Stimulated activated CD4-positive, alpha-beta T cell treated with anti-CD3 and anti-CD28 coated beads, Interleukin-2, amount 100 ng/mL, for 4 hours (primary cell): ENCODE measurements at regions not wholly inside any gene's neighbourhood (a gene's known extent, or its start where the extent isn't known, plus 50 kb on each side); places are given as distances from the start of the nearest gene placed in this dataset.

Experiments
- DNase-seq: peaks from one replicate; pipeline ENCODE4 v3.0.0-alpha.2; 2020; ENCODE audit warnings: low read depth

GRCh38 chr13:74778946-74779345 lies 644.7 kb upstream of the KLF12 start:
- no peak for DNase-seq

GRCh38 chr13:74778087-74778486 lies 643.9 kb upstream of the KLF12 start:
- DNase-seq, result no peak

GRCh38 chr13:74774264-74774663 lies 640.1 kb upstream of the KLF12 start:
- DNase-seq, result no peak

- DNase-seq, result no peak
These were observed 639.0 kb upstream of the KLF12 start for GRCh38 chr13:74773248-74773647.

GRCh38 chr13:74771964-74772363 lies 637.8 kb upstream of the KLF12 start:
- DNase-seq, result no peak

GRCh38 chr13:74770361-74770760 lies 636.2 kb upstream of the KLF12 start:
- DNase-seq, result no peak

GRCh38 chr13:74769333-74769732 lies 635.1 kb upstream of the KLF12 start:
- DNase-seq, result no peak

GRCh38 chr13:74768521-74769085 lies 634.4 kb upstream of the KLF12 start:
- DNase-seq, result no peak

GRCh38 chr13:74767050-74767449 lies 632.8 kb upstream of the KLF12 start:
- DNase-seq, result no peak

GRCh38 chr13:74765955-74766354 lies 631.8 kb upstream of the KLF12 start:
- DNase-seq, result no peak

GRCh38 chr13:74761801-74762757 lies 627.9 kb upstream of the KLF12 start:
- no peak for DNase-seq

GRCh38 chr13:74758188-74758587 lies 624.0 kb upstream of the KLF12 start:
- DNase-seq, result no peak

- DNase-seq, result no peak
These were observed 620.9 kb upstream of the KLF12 start for GRCh38 chr13:74755065-74755464.

GRCh38 chr13:74751739-74752138 lies 617.5 kb upstream of the KLF12 start:
- no peak for DNase-seq

GRCh38 chr13:74747186-74747955 lies 613.2 kb upstream of the KLF12 start:
- DNase-seq, result no peak

GRCh38 chr13:74743992-74744391 lies 609.8 kb upstream of the KLF12 start:
- no peak for DNase-seq

- no peak for DNase-seq
These were observed 607.5 kb upstream of the KLF12 start for GRCh38 chr13:74741732-74742131.

- no peak for DNase-seq
These were observed 598.7 kb upstream of the KLF12 start for GRCh38 chr13:74732736-74733385.

GRCh38 chr13:74731731-74732130 lies 597.5 kb upstream of the KLF12 start:
- no peak for DNase-seq

GRCh38 chr13:74730556-74731331 lies 596.5 kb upstream of the KLF12 start:
- DNase-seq, result no peak

- DNase-seq, result no peak
These were observed 592.0 kb upstream of the KLF12 start for GRCh38 chr13:74726206-74726605.
